Prostate gland (tissue), 2 donors: ENCODE measurements at regions not wholly inside any gene's neighbourhood (a gene's known extent, or its start where the extent isn't known, plus 50 kb on each side); places are given as distances from the start of the nearest gene placed in this dataset.

Experiments
- CTCF ChIP-seq, 4 experiments: fragments of 200-600 bp in 2 of 4; fragments of 450-650 bp in 2 of 4; sonication (generic) in 2 of 4; IDR thresholded peaks; 1 replicate in 3 of 4; 2 replicates in 1 of 4; pipeline ENCODE4 v1.5.1; 2016 to 2019; ENCODE audit warnings: antibody characterized with exemption in 4 of 4, mild to moderate bottlenecking in 2 of 4, moderate library complexity in 2 of 4
- POLR2A ChIP-seq: fragments of 450-650 bp; IDR thresholded peaks from one replicate; pipeline ENCODE4 v1.6.1; 2016; ENCODE audit warnings: antibody characterized with exemption, mild to moderate bottlenecking

GRCh38 chr5:145090115-145090514 lies 745.0 kb downstream of the PRELID2 start:
- no peak for TF ChIP-seq CTCF (IDR thresholded peaks at IDR 0.05)
- TF ChIP-seq POLR2A, result no peak
